NT2/D1 (cell line): ENCODE measurements at regions not wholly inside any gene's neighbourhood (a gene's known extent, or its start where the extent isn't known, plus 50 kb on each side); places are given as distances from the start of the nearest gene placed in this dataset.

Source experiments
- YY1 ChIP-seq: IDR thresholded peaks from 2 replicates; pipeline ENCODE4 v1.6.1; 2011; ENCODE audit not compliant: insufficient read length, insufficient read depth
- ZNF274 ChIP-seq: IDR thresholded peaks from 2 replicates; pipeline ENCODE4 v1.6.1; 2011; ENCODE audit warnings: mild to moderate bottlenecking, low read depth, low read length

DNA sequence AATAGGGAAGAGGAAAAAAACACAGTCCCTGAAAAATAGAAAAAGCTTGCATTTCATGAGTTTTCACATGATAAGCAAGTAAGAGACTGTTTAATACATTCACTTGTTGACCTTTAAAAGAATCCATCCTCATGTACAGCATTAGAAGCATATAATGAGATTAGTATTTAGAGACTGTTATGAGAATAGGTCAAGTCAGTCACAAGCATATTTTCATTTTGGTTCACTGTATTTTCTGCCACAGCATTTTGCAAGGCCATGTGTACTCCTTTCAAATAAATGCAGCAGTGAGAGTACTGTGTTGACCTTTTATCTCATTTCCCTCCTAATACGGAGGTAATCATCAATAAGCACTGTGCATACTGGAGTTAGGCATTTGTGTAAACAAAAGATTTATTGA, 162.2 kb upstream of the SETMAR start:
- TF ChIP-seq ZNF274: no peak
- TF ChIP-seq YY1: no peak
